Type B pancreatic cell (in vitro differentiated cells): ENCODE measurements at regions not wholly inside any gene's neighbourhood (a gene's known extent, or its start where the extent isn't known, plus 50 kb on each side); places are given as distances from the start of the nearest gene placed in this dataset.

Source experiments
- DNase-seq: peaks from one replicate; pipeline ENCODE4 v3.0.0; 2021; ENCODE audit warnings: mixed read lengths; ENCODE audit not compliant: unreplicated experiment; ENCODE audit errors: extremely low spot score
- H3K27ac Mint-ChIP-seq: 2 replicates; pipeline ENCODE4 v1.8.0; 2021; ENCODE audit warnings: mild to moderate bottlenecking, mixed read lengths
- H3K27me3 Mint-ChIP-seq: 2 replicates; pipeline ENCODE4 v1.8.0; 2021; ENCODE audit warnings: mixed read lengths
- H3K36me3 Mint-ChIP-seq: 2 replicates; pipeline ENCODE4 v1.8.0; 2021; ENCODE audit warnings: mixed read lengths
- H3K4me1 Mint-ChIP-seq: one replicate; pipeline ENCODE4 v1.8.0; 2021; ENCODE audit warnings: mixed read lengths; ENCODE audit not compliant: unreplicated experiment
- H3K4me3 Mint-ChIP-seq: 2 replicates; pipeline ENCODE4 v1.8.0; 2021; ENCODE audit warnings: mild to moderate bottlenecking, mixed read lengths
- H3K9me3 Mint-ChIP-seq: 2 replicates; pipeline ENCODE4 v1.8.0; 2021; ENCODE audit warnings: mixed read lengths
- CTCF ChIP-seq: fragments of 200-600 bp; sonication (generic); conservative IDR thresholded peaks from 2 replicates; pipeline ENCODE4 v1.5.0; 2021; ENCODE audit warnings: antibody characterized with exemption, mild to moderate bottlenecking

- H3K4me1 Mint-ChIP-seq: no peaks in the 10 kb centered on the region
- TF ChIP-seq CTCF: no peak
- H3K9me3 Mint-ChIP-seq: no peaks in the 10 kb centered on the region
- no peak overlapping the region for H3K27ac Mint-ChIP-seq
- no peak for DNase-seq
- no peak overlapping the region for H3K4me3 Mint-ChIP-seq
- H3K27me3 Mint-ChIP-seq: no peaks in the 10 kb centered on the region
- H3K36me3 Mint-ChIP-seq: no peaks in the 10 kb centered on the region
Observed at GRCh38 chr13:72657379-72657778, 70.0 kb downstream of the MZT1 start.

- Mint-ChIP-seq H3K4me1 (peaks cover 2% of the 10 kb centered on the region), H3K9me3 (no peaks in the 10 kb centered on the region), H3K27me3 (no peaks in the 10 kb centered on the region), H3K4me3 (no peak overlapping the region), H3K27ac (no peak overlapping the region), H3K36me3 (no peaks in the 10 kb centered on the region)
- no peak for DNase-seq
- TF ChIP-seq CTCF: no peak
Observed at GRCh38 chr13:72656357-72656756, 71.1 kb downstream of the MZT1 start.

GRCh38 chr13:72653506-72653905, 73.9 kb downstream of the MZT1 start:
- H3K27ac Mint-ChIP-seq: no peak overlapping the region
- no peak overlapping the region for H3K4me3 Mint-ChIP-seq
- H3K9me3 Mint-ChIP-seq: no peaks in the 10 kb centered on the region
- DNase-seq: no peak
- no peaks in the 10 kb centered on the region for H3K27me3 Mint-ChIP-seq
- no peaks in the 10 kb centered on the region for H3K36me3 Mint-ChIP-seq
- peaks cover 8% of the 10 kb centered on the region for H3K4me1 Mint-ChIP-seq
- no peak for TF ChIP-seq CTCF

GRCh38 chr13:72652681-72653080, 74.7 kb downstream of the MZT1 start:
- no peak for DNase-seq

GRCh38 chr13:72651144-72651543, 76.3 kb downstream of the MZT1 start:
- H3K27ac Mint-ChIP-seq: no peak overlapping the region

More at GRCh38 chr13:72652681-72653080, 74.7 kb downstream of the MZT1 start:
- Mint-ChIP-seq H3K36me3 (no peaks in the 10 kb centered on the region), H3K9me3 (no peaks in the 10 kb centered on the region), H3K27me3 (no peaks in the 10 kb centered on the region), H3K4me3 (no peak overlapping the region), H3K4me1 (peaks cover 8% of the 10 kb centered on the region), H3K27ac (no peak overlapping the region)
- no peak for TF ChIP-seq CTCF

More at GRCh38 chr13:72651144-72651543, 76.3 kb downstream of the MZT1 start:
- Mint-ChIP-seq H3K9me3 (no peaks in the 10 kb centered on the region), H3K36me3 (no peaks in the 10 kb centered on the region), H3K27me3 (no peaks in the 10 kb centered on the region), H3K4me1 (peaks cover 8% of the 10 kb centered on the region), H3K4me3 (no peak overlapping the region)
- TF ChIP-seq CTCF: peak; percentile 72
- no peak for DNase-seq
